IPS-18c (cell line): ENCODE measurements at regions not wholly inside any gene's neighbourhood (a gene's known extent, or its start where the extent isn't known, plus 50 kb on each side); places are given as distances from the start of the nearest gene placed in this dataset.

Experiments
- H3K4me3 ChIP-seq: 2 replicates; pipeline ENCODE4 v1.7.0; 2013; ENCODE audit warnings: low read depth, mild to moderate bottlenecking, low read length, moderate library complexity; ENCODE audit not compliant: insufficient read depth
- H3K9me3 ChIP-seq: one replicate; pipeline ENCODE4 v1.6.1; 2013; ENCODE audit warnings: mild to moderate bottlenecking, low read length, moderate library complexity; ENCODE audit not compliant: control insufficient read depth, insufficient read depth

GRCh38 chr9:18194316-18194715, 279.6 kb upstream of the ADAMTSL1 start:
- H3K4me3 ChIP-seq: no peak overlapping the region
- no peaks in the 10 kb centered on the region for H3K9me3 ChIP-seq

DNA sequence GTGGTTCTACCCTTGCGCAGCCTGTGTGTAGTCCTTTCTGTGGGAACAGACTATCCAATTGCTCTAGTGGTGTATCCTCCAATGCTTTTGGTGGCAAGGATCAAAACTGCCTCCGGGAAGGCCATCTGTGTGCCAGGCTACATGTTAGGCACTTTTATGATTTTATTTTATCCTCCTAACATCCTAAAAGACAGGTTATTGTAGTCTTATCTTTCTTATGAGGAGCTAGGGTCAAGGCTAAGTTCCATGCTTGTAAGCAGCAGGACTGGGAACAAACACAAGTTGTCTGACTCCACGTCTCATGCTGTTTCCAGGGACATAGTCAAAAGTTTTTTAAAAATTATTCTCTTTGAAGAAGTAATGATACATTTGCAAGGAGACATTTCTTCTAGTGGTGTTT, 278.7 kb upstream of the ADAMTSL1 start:
- Histone ChIP-seq H3K9me3 (no peaks in the 10 kb centered on the region), H3K4me3 (no peak overlapping the region)

- Histone ChIP-seq H3K4me3 (no peak overlapping the region), H3K9me3 (no peaks in the 10 kb centered on the region)
Observed at GRCh38 chr9:18202924-18203323, 271.0 kb upstream of the ADAMTSL1 start.

DNA sequence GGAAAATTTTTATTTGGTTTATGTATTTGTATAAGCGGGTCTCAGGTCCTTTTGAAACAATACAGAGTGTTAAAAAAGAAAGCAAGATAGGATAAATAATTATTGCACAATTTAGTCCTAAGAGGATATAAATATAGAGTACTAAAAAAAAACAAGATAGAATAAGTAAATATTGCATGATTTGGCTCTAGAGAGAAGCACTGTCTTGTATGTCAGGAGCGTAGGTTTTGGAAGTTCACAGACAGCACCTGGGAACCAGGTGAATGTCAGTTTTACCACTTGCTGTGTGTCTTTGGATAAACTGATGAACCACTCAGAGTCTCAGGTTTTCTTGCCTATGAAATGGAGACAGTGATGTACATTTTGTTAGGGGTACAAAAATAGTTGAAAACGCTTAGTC, 266.2 kb upstream of the ADAMTSL1 start:
- peaks cover 2% of the 10 kb centered on the region for H3K9me3 ChIP-seq
- no peak overlapping the region for H3K4me3 ChIP-seq

DNA sequence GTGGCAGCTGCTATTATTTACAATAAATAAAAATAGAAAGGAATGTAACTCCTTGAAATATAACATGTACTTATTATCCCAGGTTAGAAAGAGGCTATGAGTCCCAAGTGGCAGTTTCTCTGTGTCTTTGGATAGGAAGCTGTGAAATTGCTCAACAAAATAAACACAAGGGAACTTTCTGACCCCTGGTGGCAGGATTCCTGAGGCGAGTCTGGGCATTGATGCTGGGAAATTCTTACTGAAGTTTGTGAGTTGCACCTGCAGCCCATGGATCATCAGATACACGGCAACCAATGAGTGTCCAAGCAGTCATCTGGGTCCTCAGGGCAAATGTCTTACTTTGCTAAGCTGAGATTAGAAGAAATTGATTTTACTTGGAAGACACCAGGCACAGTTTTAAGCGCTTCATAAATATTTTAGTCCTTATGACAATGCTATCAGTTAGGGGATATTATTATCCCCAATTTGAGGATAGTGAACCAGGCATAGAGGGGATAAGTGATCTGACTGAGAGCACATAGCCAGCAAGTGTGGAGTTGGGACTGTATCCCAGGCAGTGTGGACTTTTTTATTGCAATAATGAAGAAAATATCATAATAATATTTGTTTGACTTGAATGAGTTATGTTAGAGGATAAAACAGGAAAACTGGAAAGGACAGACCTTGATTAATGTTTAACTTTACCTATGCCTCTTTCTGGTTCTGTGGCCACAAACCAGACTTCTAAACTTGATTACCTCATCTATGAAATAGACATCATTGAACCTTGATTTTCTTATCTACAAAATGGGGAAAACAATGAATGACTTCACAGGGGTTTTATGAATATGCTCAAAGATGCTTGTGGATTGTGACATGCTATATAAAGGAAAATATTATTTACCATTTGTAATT, 265.5 kb upstream of the ADAMTSL1 start:
- H3K4me3 ChIP-seq: no peak overlapping the region
- H3K9me3 ChIP-seq: peaks cover 2% of the 10 kb centered on the region

GRCh38 chr9:18215626-18216025, 258.3 kb upstream of the ADAMTSL1 start:
- Histone ChIP-seq H3K9me3 (peaks cover 2% of the 10 kb centered on the region), H3K4me3 (no peak overlapping the region)

DNA sequence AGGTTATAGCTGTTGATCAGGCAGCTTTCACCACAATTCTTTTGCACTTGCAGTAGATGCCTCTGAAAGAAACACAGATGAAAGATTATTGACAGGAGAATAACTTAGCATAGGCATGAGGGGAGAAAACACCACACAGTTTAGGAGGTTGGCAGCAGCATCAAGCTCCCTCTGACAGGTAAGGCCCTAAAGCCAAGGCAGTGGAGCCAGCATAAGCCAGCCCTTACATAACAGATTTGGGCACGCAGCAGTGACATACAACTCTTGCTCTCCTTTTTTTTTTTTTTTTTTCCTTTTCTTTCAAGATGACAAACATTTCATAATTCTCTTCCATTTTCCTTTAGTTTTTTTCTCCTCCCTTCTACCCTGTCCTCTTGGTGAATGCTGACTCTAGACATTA, 257.6 kb upstream of the ADAMTSL1 start:
- peaks cover 2% of the 10 kb centered on the region for H3K9me3 ChIP-seq
- no peak overlapping the region for H3K4me3 ChIP-seq

GRCh38 chr9:18228101-18228500, 245.9 kb upstream of the ADAMTSL1 start:
- H3K4me3 ChIP-seq: no peak overlapping the region
- H3K9me3 ChIP-seq: no peaks in the 10 kb centered on the region

DNA sequence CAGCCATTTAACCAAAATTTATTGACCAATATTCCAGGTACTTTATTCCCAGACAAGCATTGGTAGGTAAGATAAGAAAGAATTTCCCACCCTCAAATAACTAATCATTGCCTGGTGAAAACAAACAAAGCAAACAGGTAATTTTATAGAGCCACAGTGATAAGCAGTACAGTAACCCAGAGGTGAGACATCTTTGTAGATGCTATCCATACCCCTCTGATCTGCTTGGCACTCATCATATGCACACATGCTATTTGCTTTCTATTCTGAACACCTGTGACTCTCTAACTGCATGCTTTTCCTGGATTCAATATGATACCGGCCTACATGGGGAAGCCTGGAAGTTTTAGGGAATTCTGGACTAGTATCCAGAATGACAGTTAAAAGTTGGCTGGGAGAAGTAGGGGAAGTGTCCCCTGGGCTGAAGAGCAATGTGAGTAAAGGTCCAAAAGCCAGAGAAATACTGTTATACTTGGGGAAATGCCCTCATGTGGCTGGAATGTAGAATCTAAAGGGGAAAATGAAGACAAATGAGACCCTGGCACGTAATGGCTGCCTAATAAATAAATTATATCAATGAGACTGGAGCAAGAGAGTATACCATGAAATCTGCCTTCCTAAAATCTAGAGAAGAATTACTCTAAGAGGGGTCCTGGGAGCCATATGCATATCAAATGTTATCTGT, 243.8 kb upstream of the ADAMTSL1 start:
- Histone ChIP-seq H3K9me3 (no peaks in the 10 kb centered on the region), H3K4me3 (no peak overlapping the region)

DNA sequence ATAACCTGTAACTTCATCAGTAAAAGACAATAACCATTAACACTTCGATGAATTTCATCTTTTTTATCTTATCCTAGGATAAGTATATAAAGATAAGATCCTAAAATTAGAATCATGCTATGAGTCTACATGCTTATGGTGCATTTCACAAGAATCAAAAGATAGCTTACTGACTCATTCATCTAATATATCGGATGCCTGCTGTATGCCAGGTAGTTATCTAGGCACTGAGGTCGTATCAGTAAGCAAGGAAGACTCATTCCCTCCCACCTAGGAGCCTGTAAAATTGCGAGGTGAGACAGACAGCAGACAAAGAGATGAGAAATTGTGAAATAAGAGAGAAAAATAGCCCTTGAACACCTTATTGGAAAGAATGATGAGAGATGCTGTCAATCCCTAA, 240.6 kb upstream of the ADAMTSL1 start:
- H3K9me3 ChIP-seq: no peaks in the 10 kb centered on the region
- no peak overlapping the region for H3K4me3 ChIP-seq

DNA sequence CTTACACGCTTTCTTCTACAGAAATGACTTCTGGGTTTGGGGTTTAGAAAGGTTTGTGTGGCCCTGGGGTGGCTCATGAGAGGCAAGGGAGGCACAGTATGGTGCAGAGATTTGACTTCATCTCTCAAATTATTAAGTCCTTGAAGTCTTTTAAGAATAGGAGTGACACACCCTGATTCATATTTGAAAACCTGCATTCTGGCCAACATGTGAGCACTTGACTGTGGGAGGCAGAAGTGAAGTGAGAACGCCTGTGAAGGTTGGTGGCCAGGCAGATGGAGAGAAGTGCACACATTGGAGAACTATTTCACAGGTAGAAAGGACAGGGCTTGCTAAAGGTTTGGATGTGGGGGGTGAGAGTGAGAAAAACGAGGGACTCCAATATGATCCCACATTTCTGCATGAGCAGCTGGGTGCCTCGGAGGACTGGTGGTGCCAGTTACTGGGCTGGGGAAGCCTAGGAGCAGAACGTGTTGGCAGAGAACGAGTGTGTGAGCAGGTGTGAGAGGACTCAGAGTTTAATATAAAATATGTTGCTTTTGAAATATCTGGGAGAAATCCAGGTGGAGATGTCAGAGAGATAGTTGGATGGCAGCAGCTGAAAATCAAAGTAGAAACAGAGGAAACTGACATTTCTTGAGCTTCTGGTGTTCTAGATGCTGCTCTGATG, 240.0 kb upstream of the ADAMTSL1 start:
- no peak overlapping the region for H3K4me3 ChIP-seq
- H3K9me3 ChIP-seq: no peaks in the 10 kb centered on the region

GRCh38 chr9:18235181-18235908, 238.6 kb upstream of the ADAMTSL1 start:
- H3K9me3 ChIP-seq: no peaks in the 10 kb centered on the region
- H3K4me3 ChIP-seq: no peak overlapping the region

- no peak overlapping the region for H3K4me3 ChIP-seq
- no peaks in the 10 kb centered on the region for H3K9me3 ChIP-seq
Observed at GRCh38 chr9:18236336-18236735, 237.6 kb upstream of the ADAMTSL1 start.

GRCh38 chr9:18237776-18238175, 236.2 kb upstream of the ADAMTSL1 start:
- Histone ChIP-seq H3K9me3 (no peaks in the 10 kb centered on the region), H3K4me3 (no peak overlapping the region)

- Histone ChIP-seq H3K9me3 (no peaks in the 10 kb centered on the region), H3K4me3 (no peak overlapping the region)
Observed at GRCh38 chr9:18238254-18238653, 235.7 kb upstream of the ADAMTSL1 start.

DNA sequence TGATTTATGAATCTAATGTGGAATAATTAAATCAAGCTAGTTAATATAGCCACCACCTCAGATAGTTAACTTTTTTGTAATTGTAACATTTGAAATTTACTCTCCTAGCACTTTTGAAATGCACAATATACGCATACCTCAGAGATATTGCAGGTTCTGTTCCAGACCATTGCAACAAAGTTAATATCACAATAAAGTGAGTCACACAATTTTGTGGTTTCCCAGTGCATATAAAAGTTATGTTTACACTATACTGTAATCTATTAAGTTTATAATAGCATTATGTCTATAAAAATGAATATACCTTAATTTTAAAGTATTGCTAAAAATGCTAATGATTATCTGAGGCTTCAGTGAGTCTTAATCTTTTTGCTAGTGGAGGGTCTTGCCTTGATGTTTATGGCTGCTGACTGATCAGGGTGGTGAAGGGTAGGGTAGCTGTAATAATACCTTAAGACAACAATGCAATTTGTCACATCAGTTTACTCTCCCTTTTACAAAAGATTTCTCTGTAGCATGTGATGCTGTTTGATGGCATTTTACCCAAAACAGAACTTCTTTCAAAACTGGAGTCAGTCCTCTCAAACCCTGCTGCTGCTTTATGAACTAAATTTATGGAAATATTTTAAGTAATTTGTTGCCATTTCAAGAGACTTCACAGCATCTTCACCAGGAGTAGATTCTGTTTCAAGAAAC, 235.1 kb upstream of the ADAMTSL1 start:
- Histone ChIP-seq H3K9me3 (peaks cover under 1% of the 10 kb centered on the region), H3K4me3 (no peak overlapping the region)

- H3K9me3 ChIP-seq: peaks cover 5% of the 10 kb centered on the region
- no peak overlapping the region for H3K4me3 ChIP-seq
Observed at GRCh38 chr9:18240213-18240612, 233.7 kb upstream of the ADAMTSL1 start.
